Ovary (tissue), 7 donors: ENCODE measurements at regions not wholly inside any gene's neighbourhood (a gene's known extent, or its start where the extent isn't known, plus 50 kb on each side); places are given as distances from the start of the nearest gene placed in this dataset.

Experiments
- DNase-seq, 5 donors: peaks; one replicate each; pipeline ENCODE4 v3.0.0-alpha.2; 2019 to 2020
- H3K27ac ChIP-seq, 2 donors: fragments of 200-600 bp; one replicate each; pipeline versions ENCODE4 v1.5.1 to v1.8.0; 2019 to 2022
- H3K27me3 ChIP-seq: fragments of 200-600 bp; one replicate; pipeline ENCODE4 v1.8.0; 2022
- H3K36me3 ChIP-seq: fragments of 200-600 bp; sonication (generic); one replicate; pipeline ENCODE4 v1.5.1; 2019
- H3K4me1 ChIP-seq: one replicate; pipeline ENCODE4 v1.8.1; 2013; ENCODE audit warnings: mild to moderate bottlenecking, moderate library complexity; ENCODE audit not compliant: insufficient read depth
- H3K4me3 ChIP-seq: fragments of 200-600 bp; sonication (generic); one replicate; pipeline ENCODE4 v1.5.1; 2017
- H3K9me3 ChIP-seq, 2 donors: fragments of 200-600 bp in 1 of 2; sonication (generic) in 1 of 2; one replicate each; pipeline versions ENCODE4 v1.5.1 to v1.8.1; 2013 to 2019; ENCODE audit warnings: mild to moderate bottlenecking in 1 of 2, moderate library complexity in 1 of 2
- CTCF ChIP-seq, 3 donors: fragments of 450-650 bp in 2 of 3; fragments of 200-600 bp in 1 of 3; IDR thresholded peaks; one replicate each; pipeline versions ENCODE4 v1.5.1 to v1.8.0; 2016 to 2022; ENCODE audit warnings: antibody characterized with exemption in 3 of 3, mild to moderate bottlenecking in 1 of 3
- EP300 ChIP-seq: sonication (generic); formaldehyde crosslinking; IDR thresholded peaks from one replicate; pipeline ENCODE4 v1.6.1; 2017; ENCODE audit warnings: antibody characterized with exemption
- POLR2A ChIP-seq: fragments of 450-650 bp; IDR thresholded peaks from one replicate; pipeline ENCODE4 v1.6.1; 2017; ENCODE audit warnings: antibody characterized with exemption, mild to moderate bottlenecking, moderate library complexity
- WGBS, 3 donors: extraction: QIAGEN DNeasy Blood & Tissue Kit in 1 of 3; methylation state at CpG; one replicate each; pipeline versions ENCODE4 v1.1.5 to v1.1.7; 2013 to 2017; 5-methylcytosine and 5-hydroxymethylcytosine counted together
- intact Hi-C, 4 donors: fragments of 100-400 bp; cut with DNase I; formaldehyde crosslinking; loops; one replicate each; pipeline versions ENCODE4 v1.11.0 to v1.15.1; 2022 to 2023
- donor health status: DM: no; HTN: no; CAD: no; lungs with moderate emphysema.
- donor health status: DM: no; HTN: no; CAD: no.
- donor health status: Bipolar disorder and iron deficiency.
- donor health status: DM: no; HTN: no; CAD: no.
- donor health status: DM: yes; HTN: yes; CAD: no.

DNA sequence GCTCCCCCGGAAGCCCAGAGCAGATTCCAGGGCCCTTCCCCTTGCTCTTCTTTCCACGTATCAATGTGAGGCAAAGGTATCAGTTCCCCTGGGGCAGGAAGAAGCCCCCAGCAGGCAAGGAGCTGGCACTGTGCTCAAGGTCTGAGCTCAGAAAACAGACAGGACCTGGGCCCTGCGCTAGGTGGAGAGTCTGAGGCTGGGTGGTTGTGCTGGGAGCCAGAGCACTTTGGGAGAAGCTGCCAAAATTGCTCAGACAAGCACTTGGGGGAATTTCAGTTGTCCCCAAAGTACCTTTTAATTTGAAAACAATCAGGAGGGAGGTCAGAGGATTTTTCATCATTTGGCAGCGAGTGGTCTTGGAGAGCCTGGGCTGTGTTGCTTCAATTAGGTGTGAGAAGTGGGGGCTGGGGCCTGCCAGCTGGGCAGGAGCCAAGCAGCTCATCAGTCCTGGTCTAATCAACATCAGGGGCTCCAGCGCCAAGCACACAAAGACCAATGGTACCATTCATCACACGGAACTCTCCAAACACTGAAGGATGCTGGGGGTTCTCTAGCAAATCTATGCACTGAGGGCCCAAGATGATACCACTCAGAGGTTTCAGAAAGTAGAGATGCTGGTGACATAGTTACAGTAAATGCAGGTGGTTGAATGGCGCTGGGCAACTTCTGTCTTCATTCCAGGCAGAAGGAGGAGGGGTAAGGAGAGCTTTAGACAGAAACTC, 176.5 kb downstream of the SNX18 start:
- Histone ChIP-seq H3K36me3 (no peaks in the 10 kb centered on the region), H3K27ac (no peak overlapping the region), H3K27me3 (no peaks in the 10 kb centered on the region), H3K4me1 (peaks cover 11% of the 10 kb centered on the region), H3K4me3 (no peak overlapping the region), H3K9me3 (no peaks in the 10 kb centered on the region)
- intact Hi-C loops, result no loop called here
- DNase-seq, result no peak
- 86 to 92% (median 89%) methylated on average over 7 of the region's 7 CpGs for WGBS, 3 donors
- TF ChIP-seq CTCF (IDR thresholded peaks at IDR 0.05) (no peak), POLR2A (no peak), EP300 (no peak)

- H3K9me3 ChIP-seq, result no peaks in the 10 kb centered on the region
- no peak for DNase-seq
- H3K4me1 ChIP-seq, result peaks cover 11% of the 10 kb centered on the region
- no peak for TF ChIP-seq POLR2A
- TF ChIP-seq CTCF (IDR thresholded peaks at IDR 0.05), result no peak
- TF ChIP-seq EP300, result no peak
- no peak overlapping the region for H3K27ac ChIP-seq
- H3K27me3 ChIP-seq, result no peaks in the 10 kb centered on the region
- 37 to 62% (median 45%) methylated on average over 4 of the region's 4 CpGs for WGBS, 3 donors
- no peak overlapping the region for H3K4me3 ChIP-seq
- intact Hi-C loops, result no loop called here
- no peaks in the 10 kb centered on the region for H3K36me3 ChIP-seq
Measured at GRCh38 chr5:54692631-54693030, 175.1 kb downstream of the SNX18 start.

- H3K27me3 ChIP-seq, result no peaks in the 10 kb centered on the region
- TF ChIP-seq POLR2A (no peak), EP300 (no peak), CTCF (IDR thresholded peaks at IDR 0.05) (no peak)
- intact Hi-C loops, result no loop called here
- H3K4me3 ChIP-seq, result no peak overlapping the region
- WGBS, 3 donors, result 95 to 97% (median 97%) methylated on average over 3 of the region's 3 CpGs
- H3K9me3 ChIP-seq, result no peaks in the 10 kb centered on the region
- DNase-seq, result no peak
- H3K27ac ChIP-seq, result no peak overlapping the region
- peaks cover 7% of the 10 kb centered on the region for H3K4me1 ChIP-seq
- H3K36me3 ChIP-seq, result no peaks in the 10 kb centered on the region
Measured at GRCh38 chr5:54691656-54692055, 174.1 kb downstream of the SNX18 start.

- 91 to 96% (median 95%) methylated on average over 3 of the region's 3 CpGs for WGBS, 3 donors
- intact Hi-C loops, result no loop called here
- DNase-seq, result no peak
- Histone ChIP-seq H3K27me3 (no peaks in the 10 kb centered on the region), H3K9me3 (no peaks in the 10 kb centered on the region), H3K27ac (no peak overlapping the region), H3K4me1 (peaks cover 4% of the 10 kb centered on the region), H3K4me3 (no peak overlapping the region), H3K36me3 (no peaks in the 10 kb centered on the region)
- TF ChIP-seq EP300 (no peak), POLR2A (no peak), CTCF (IDR thresholded peaks at IDR 0.05) (no peak)
Measured at GRCh38 chr5:54689411-54690251, 172.1 kb downstream of the SNX18 start.
